Tibial artery (tissue), 4 donors: ENCODE measurements at regions not wholly inside any gene's neighbourhood (a gene's known extent, or its start where the extent isn't known, plus 50 kb on each side); places are given as distances from the start of the nearest gene placed in this dataset.
A peak's percentile ranks its signal among the peaks of the same experiment; 100 is the strongest.

Source experiments
- DNase-seq, 2 donors: peaks; one replicate each; pipeline ENCODE4 v3.0.0-alpha.2; 2019
- H3K27ac ChIP-seq, 2 donors: fragments of 200-600 bp; sonication (generic) in 1 of 2; 1 replicate in 1 of 2; 2 replicates in 1 of 2; pipeline ENCODE4 v1.5.1; 2018 to 2019; ENCODE audit warnings: mild to moderate bottlenecking in 1 of 2
- H3K27me3 ChIP-seq, 2 donors: fragments of 200-600 bp; sonication (generic) in 1 of 2; one replicate each; pipeline versions ENCODE4 v1.5.1 to v1.6.0; 2016 to 2019
- H3K36me3 ChIP-seq, 3 donors: fragments of 200-600 bp; sonication (generic) in 2 of 3; one replicate each; pipeline ENCODE4 v1.5.1; 2016 to 2019; ENCODE audit warnings: mild to moderate bottlenecking in 2 of 3
- H3K4me1 ChIP-seq, 4 donors: fragments of 200-600 bp; sonication (generic) in 2 of 4; 1 replicate in 3 of 4; 2 replicates in 1 of 4; pipeline ENCODE4 v1.5.1; 2016 to 2019
- H3K4me3 ChIP-seq, 2 donors: fragments of 200-600 bp; sonication (generic) in 1 of 2; 1 replicate in 1 of 2; 2 replicates in 1 of 2; pipeline ENCODE4 v1.5.1; 2018 to 2019; ENCODE audit warnings: mild to moderate bottlenecking in 2 of 2
- H3K9me3 ChIP-seq, 3 donors: fragments of 200-600 bp; sonication (generic) in 1 of 3; one replicate each; pipeline ENCODE4 v1.5.1; 2016 to 2019
- CTCF ChIP-seq, 2 experiments: fragments of 200-600 bp in 1 of 2; fragments of 450-650 bp in 1 of 2; IDR thresholded peaks; one replicate each; pipeline ENCODE4 v1.5.1; 2017 to 2019; ENCODE audit warnings: antibody characterized with exemption in 2 of 2, mild to moderate bottlenecking in 1 of 2, moderate library complexity in 1 of 2
- intact Hi-C: fragments of 100-400 bp; cut with DNase I; formaldehyde crosslinking; loops from one replicate; pipeline ENCODE4 v1.15.0; 2023; ENCODE audit warnings: low total_unique reads

- Histone ChIP-seq H3K4me1 (no peaks in the 10 kb centered on the region), H3K9me3 (no peaks in the 10 kb centered on the region), H3K27me3 (peaks cover 0 to 29% of the 10 kb centered on the region in 2 donors), H3K36me3 (no peaks in the 10 kb centered on the region), H3K27ac (no peak overlapping the region), H3K4me3 (no peak overlapping the region)
- intact Hi-C loops = no loop called here
- DNase-seq = peak in 1 of 2 donors; percentile 19
- TF ChIP-seq CTCF (IDR thresholded peaks at IDR 0.05) = no peak
These were observed 332.7 kb downstream of the ZNF536 start for GRCh38 chr19:30704771-30705330.

DNA sequence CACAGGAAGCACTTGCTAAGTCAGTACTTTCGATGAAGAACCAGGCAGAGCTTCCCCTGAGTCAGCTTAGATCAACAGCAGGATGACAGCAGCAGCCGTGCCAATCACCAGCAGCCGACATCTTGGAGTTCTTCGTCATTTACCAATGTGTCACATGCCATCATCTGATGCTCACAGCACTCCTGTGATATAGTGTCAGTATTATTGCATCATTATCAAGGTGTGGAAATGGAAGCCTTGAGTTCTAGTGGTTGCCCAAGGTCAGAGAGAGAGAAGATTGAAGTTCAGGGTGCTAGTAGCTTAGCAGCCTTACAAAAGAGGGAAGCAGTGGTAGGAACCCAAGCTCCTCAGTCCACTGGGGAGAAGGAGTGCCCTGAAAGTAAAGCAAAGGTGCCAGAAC lies 331.5 kb downstream of the ZNF536 start:
- H3K27me3 ChIP-seq = peaks cover 0 to 22% of the 10 kb centered on the region in 2 donors
- intact Hi-C loops = no loop called here
- no peaks in the 10 kb centered on the region for H3K36me3 ChIP-seq
- DNase-seq = no peak
- no peaks in the 10 kb centered on the region for H3K4me1 ChIP-seq
- H3K4me3 ChIP-seq = no peak overlapping the region
- no peaks in the 10 kb centered on the region for H3K9me3 ChIP-seq
- no peak overlapping the region for H3K27ac ChIP-seq
- no peak for TF ChIP-seq CTCF (IDR thresholded peaks at IDR 0.05)

DNA sequence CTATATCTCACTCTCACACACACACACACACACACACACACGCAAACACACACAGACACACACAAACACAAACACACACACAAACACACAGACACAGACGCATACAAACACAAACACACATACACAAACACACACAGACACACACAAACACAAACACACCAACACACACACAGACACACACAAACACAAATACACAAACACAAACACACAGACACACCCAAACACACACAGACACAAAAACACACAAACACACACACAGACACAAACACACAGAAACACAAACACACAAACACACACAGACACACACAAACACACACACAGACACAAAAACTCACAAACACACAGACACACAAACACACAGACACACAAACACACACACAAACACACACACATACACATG lies 329.0 kb downstream of the ZNF536 start:
- Histone ChIP-seq H3K27ac (no peak overlapping the region), H3K4me3 (no peak overlapping the region), H3K9me3 (no peaks in the 10 kb centered on the region), H3K4me1 (no peaks in the 10 kb centered on the region), H3K36me3 (no peaks in the 10 kb centered on the region), H3K27me3 (peaks cover 0 to 22% of the 10 kb centered on the region in 2 donors)
- DNase-seq = no peak
- intact Hi-C loops = no loop called here
- TF ChIP-seq CTCF (IDR thresholded peaks at IDR 0.05) = no peak

GRCh38 chr19:30699871-30700280 lies 327.7 kb downstream of the ZNF536 start:
- H3K4me3 ChIP-seq = no peak overlapping the region
- H3K27me3 ChIP-seq = peaks cover 0 to 27% of the 10 kb centered on the region in 2 donors
- no peak for TF ChIP-seq CTCF (IDR thresholded peaks at IDR 0.05)
- H3K4me1 ChIP-seq = no peaks in the 10 kb centered on the region
- H3K9me3 ChIP-seq = no peaks in the 10 kb centered on the region
- intact Hi-C loops = no loop called here
- H3K27ac ChIP-seq = no peak overlapping the region
- DNase-seq = no peak
- no peaks in the 10 kb centered on the region for H3K36me3 ChIP-seq

- peaks cover 0 to 5% (median 0%) of the 10 kb centered on the region in 4 donors for H3K4me1 ChIP-seq
- no peak for TF ChIP-seq CTCF (IDR thresholded peaks at IDR 0.05)
- no peak overlapping the region for H3K27ac ChIP-seq
- H3K4me3 ChIP-seq = no peak overlapping the region
- DNase-seq = peak in 1 of 2 donors; percentile 13
- H3K27me3 ChIP-seq = peaks cover 0 to 40% of the 10 kb centered on the region in 2 donors
- intact Hi-C loops = no loop called here
- no peaks in the 10 kb centered on the region for H3K36me3 ChIP-seq
- H3K9me3 ChIP-seq = no peaks in the 10 kb centered on the region
These were observed 324.3 kb downstream of the ZNF536 start for GRCh38 chr19:30696514-30696913.
